ENCODE measurements at regions not wholly inside any gene's neighbourhood (a gene's known extent, or its start where the extent isn't known, plus 50 kb on each side); places are given as distances from the start of the nearest gene placed in this dataset.

DNA sequence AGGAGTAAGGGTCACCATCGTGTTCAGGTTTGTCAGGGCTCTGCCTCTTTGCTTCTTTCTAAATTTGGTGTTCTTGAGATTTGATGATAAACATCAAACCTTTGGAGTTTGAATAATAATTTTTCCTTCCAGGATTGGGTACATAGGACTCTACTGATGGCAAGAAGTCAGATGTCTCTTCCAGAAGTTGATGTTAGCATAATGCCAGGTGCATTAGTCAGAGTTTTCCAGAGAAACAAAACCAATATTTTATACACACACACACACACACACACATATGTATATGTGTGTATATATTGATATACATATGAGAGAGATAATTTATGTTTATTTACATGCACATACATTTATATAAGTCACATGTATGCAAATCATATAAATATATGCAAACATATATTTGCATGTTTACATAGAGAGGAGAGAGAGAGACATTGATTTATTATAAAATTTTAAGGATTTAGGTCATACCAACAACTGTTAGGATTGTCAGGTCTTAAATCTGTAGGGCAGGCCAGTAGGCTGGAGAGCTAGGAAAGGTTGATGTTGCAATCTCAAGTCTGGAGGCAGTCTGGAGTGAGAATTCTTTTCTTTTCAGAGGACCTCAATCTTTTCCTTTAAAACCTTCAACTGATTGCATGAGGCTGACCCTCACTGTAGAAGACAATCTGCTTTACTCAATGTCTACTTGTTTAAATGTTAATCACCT is 199.2 kb downstream of the HLX start:
- FAIRE-seq (no peak), ATAC-seq (no peak), DNase-seq (ENCODE audit: low spot score) (no peak)
- Histone ChIP-seq H3K79me2 (ENCODE audit: insufficient read depth, low read length) (no peaks in the 10 kb centered on the region), H3K4me1 (ENCODE audit: insufficient read depth, low read length) (no peaks in the 10 kb centered on the region), H4K20me1 (ENCODE audit: insufficient read depth, low read length) (no peaks in the 10 kb centered on the region), H3K4me2 (ENCODE audit: low read depth, low read length) (no peak overlapping the region), H3K27ac (ENCODE audit: extremely low read length, insufficient read depth, low read length) (no peak overlapping the region), H3K4me3 (replicated peaks in 1 of 3; ENCODE audit: insufficient read depth in 1 of 3, low read depth in 2 of 3, low read length in 3 of 3) (no peak overlapping the region), H3K9ac (ENCODE audit: insufficient read depth, low read depth, low read length) (no peak overlapping the region), H3K36me3 (replicated peaks in 1 of 2; ENCODE audit: control insufficient read depth in 1 of 2, insufficient read depth in 2 of 2, low read length in 2 of 2) (no peaks in the 10 kb centered on the region), H3K27me3 (ENCODE audit: control insufficient read depth in 1 of 2, insufficient read depth in 2 of 2, low read length in 2 of 2) (no peaks in the 10 kb centered on the region), H2AFZ (ENCODE audit: low read length) (no peak overlapping the region), H3K9me3 (ENCODE audit: low read length) (no peaks in the 10 kb centered on the region)
- POLR2A ChIA-PET, result no interaction called here
- in situ Hi-C loops (cut with HindIII; ENCODE audit: extremely low pct_ligation_motif_present, low pct_unique_long_range_greater_than_20kb) (no loop called here), intact Hi-C loops (cut with micrococcal nuclease; ENCODE audit: unreplicated experiment) (no loop called here)
- BruUV-seq (replicated peaks), result no TSS peak
- TF ChIP-seq, protein P1, sequence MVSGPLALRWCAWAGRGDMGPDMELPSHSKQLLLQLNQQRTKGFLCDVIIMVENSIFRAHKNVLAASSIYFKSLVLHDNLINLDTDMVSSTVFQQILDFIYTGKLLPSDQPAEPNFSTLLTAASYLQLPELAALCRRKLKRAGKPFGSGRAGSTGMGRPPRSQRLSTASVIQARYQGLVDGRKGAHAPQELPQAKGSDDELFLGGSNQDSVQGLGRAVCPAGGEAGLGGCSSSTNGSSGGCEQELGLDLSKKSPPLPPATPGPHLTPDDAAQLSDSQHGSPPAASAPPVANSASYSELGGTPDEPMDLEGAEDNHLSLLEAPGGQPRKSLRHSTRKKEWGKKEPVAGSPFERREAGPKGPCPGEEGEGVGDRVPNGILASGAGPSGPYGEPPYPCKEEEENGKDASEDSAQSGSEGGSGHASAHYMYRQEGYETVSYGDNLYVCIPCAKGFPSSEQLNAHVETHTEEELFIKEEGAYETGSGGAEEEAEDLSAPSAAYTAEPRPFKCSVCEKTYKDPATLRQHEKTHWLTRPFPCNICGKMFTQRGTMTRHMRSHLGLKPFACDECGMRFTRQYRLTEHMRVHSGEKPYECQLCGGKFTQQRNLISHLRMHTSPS (CRISPR knock-in tag; IDR thresholded peaks at IDR 0.05; ENCODE audit: low read depth), result no peak
- TF ChIP-seq TEAD2 (CRISPR knock-in tag; IDR thresholded peaks at IDR 0.05), result no peak
- TF ChIP-seq HOXA7 (CRISPR knock-in tag; IDR thresholded peaks at IDR 0.05), result no peak
- TF ChIP-seq REPIN1 (CRISPR knock-in tag; IDR thresholded peaks at IDR 0.05; ENCODE audit: borderline replicate concordance, low read depth), result no peak
- TF ChIP-seq RCOR2 (CRISPR knock-in tag; IDR thresholded peaks at IDR 0.05), result no peak
- no peak for TF ChIP-seq ZNF558 (CRISPR knock-in tag; IDR thresholded peaks at IDR 0.05; ENCODE audit: borderline replicate concordance)
- TF ChIP-seq HNRNPH1 (optimal IDR thresholded peaks at IDR 0.05; ENCODE audit: low read depth, low read length), result no peak
- TF ChIP-seq, protein P2, sequence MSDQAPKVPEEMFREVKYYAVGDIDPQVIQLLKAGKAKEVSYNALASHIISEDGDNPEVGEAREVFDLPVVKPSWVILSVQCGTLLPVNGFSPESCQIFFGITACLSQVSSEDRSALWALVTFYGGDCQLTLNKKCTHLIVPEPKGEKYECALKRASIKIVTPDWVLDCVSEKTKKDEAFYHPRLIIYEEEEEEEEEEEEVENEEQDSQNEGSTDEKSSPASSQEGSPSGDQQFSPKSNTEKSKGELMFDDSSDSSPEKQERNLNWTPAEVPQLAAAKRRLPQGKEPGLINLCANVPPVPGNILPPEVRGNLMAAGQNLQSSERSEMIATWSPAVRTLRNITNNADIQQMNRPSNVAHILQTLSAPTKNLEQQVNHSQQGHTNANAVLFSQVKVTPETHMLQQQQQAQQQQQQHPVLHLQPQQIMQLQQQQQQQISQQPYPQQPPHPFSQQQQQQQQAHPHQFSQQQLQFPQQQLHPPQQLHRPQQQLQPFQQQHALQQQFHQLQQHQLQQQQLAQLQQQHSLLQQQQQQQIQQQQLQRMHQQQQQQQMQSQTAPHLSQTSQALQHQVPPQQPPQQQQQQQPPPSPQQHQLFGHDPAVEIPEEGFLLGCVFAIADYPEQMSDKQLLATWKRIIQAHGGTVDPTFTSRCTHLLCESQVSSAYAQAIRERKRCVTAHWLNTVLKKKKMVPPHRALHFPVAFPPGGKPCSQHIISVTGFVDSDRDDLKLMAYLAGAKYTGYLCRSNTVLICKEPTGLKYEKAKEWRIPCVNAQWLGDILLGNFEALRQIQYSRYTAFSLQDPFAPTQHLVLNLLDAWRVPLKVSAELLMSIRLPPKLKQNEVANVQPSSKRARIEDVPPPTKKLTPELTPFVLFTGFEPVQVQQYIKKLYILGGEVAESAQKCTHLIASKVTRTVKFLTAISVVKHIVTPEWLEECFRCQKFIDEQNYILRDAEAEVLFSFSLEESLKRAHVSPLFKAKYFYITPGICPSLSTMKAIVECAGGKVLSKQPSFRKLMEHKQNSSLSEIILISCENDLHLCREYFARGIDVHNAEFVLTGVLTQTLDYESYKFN (CRISPR knock-in tag; conservative IDR thresholded peaks at IDR 0.05), result no peak
- no peak for TF ChIP-seq ETV6 (CRISPR knock-in tag; conservative IDR thresholded peaks at IDR 0.05)
- CTCF ChIA-PET (ENCODE audit: low intra/inter-chr PET ratio, low total read pairs), result no interaction called here
- no CpG with 5 or more reads among the region's 1 CpG for WGBS (ENCODE audit: low lambda C conversion rate)

Data from HepG2 (cell line).